ENCODE measurements at regions not wholly inside any gene's neighbourhood (a gene's known extent, or its start where the extent isn't known, plus 50 kb on each side); places are given as distances from the start of the nearest gene placed in this dataset.
"Not testable (repeated sequence)": the region's sequence is repeated elsewhere in the genome, so short reads cannot be mapped to it uniquely, and the experiment has no call there.

DNA sequence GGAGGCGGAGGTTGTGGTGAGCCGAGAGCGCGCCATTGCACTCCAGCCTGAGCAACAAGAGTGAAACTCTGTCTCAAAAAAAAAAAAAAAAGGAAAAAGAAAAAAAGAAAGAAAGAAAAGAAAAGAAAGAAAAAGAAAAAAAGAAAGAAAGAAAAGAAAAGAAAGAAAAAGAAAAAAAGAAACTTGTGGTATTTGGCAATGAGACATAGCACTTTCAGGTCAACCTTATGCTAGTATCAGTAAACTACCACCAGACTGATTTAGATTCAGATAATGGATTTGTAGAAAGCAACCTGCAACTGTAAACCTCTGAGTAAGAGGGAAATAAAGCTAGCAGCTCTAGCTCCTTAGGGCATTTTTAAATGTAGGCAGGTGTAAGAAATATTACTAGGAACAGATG is 144.0 kb upstream of the ZNF608 start:
- not testable (repeated sequence) for TF ChIP-seq POLR2A (IDR thresholded peaks at IDR 0.05; ENCODE audit: low read length); GATA1 (IDR thresholded peaks at IDR 0.05; ENCODE audit: low read depth, low read length)

Measured in erythroblast (primary cell).